Mesendoderm (in vitro differentiated cells): ENCODE measurements at regions not wholly inside any gene's neighbourhood (a gene's known extent, or its start where the extent isn't known, plus 50 kb on each side); places are given as distances from the start of the nearest gene placed in this dataset.

ENCODE experiments used
- DNase-seq: peaks from one replicate; pipeline ENCODE4 v3.0.0; 2013
- H2AK5ac ChIP-seq: 2 replicates; pipeline ENCODE4 v1.6.1; 2013; ENCODE audit warnings: low read length, inconsistent platforms
- H2BK120ac ChIP-seq: 2 replicates; pipeline ENCODE4 v1.6.1; 2013; ENCODE audit warnings: low read depth, mild to moderate bottlenecking, low read length, moderate library complexity, mixed read lengths
- H2BK15ac ChIP-seq: replicated peaks from 2 replicates; pipeline ENCODE4 v1.6.1; 2013; ENCODE audit warnings: low read depth, mild to moderate bottlenecking, moderate library complexity
- H2BK5ac ChIP-seq: 2 replicates; pipeline ENCODE4 v1.6.1; 2013; ENCODE audit warnings: low read length, inconsistent platforms
- H3K18ac ChIP-seq: 2 replicates; pipeline ENCODE4 v1.6.1; 2013; ENCODE audit warnings: mild to moderate bottlenecking, low read length, mixed read lengths
- H3K23ac ChIP-seq: one replicate; pipeline ENCODE4 v1.6.1; 2013; ENCODE audit warnings: low read length
- H3K27ac ChIP-seq: 2 replicates; pipeline ENCODE4 v1.5.1; 2013; ENCODE audit warnings: low read depth, mild to moderate bottlenecking, inconsistent platforms, low read length, moderate library complexity
- H3K27me3 ChIP-seq: 2 replicates; pipeline ENCODE4 v1.6.1; 2013; ENCODE audit warnings: low read length, control low read depth, mild to moderate bottlenecking, inconsistent platforms; ENCODE audit not compliant: insufficient read depth, poor library complexity
- H3K36me3 ChIP-seq: 2 replicates; pipeline ENCODE4 v1.6.1; 2013; ENCODE audit warnings: low read length, inconsistent platforms; ENCODE audit not compliant: control insufficient read depth, insufficient read depth
- H3K4ac ChIP-seq: one replicate; pipeline ENCODE4 v1.6.1; 2013; ENCODE audit warnings: low read depth, mild to moderate bottlenecking, low read length, moderate library complexity
- H3K4me1 ChIP-seq: 2 replicates; pipeline ENCODE4 v1.6.1; 2013; ENCODE audit warnings: low read depth, low read length, inconsistent platforms; ENCODE audit not compliant: control insufficient read depth
- H3K4me2 ChIP-seq: 2 replicates; pipeline ENCODE4 v1.6.1; 2013; ENCODE audit warnings: low read length
- H3K4me3 ChIP-seq: 2 replicates; pipeline ENCODE4 v1.5.1; 2013; ENCODE audit warnings: mild to moderate bottlenecking, low read length
- H3K56ac ChIP-seq: one replicate; pipeline ENCODE4 v1.6.1; 2013; ENCODE audit warnings: low read length
- H3K79me1 ChIP-seq: 2 replicates; pipeline ENCODE4 v1.6.1; 2013; ENCODE audit warnings: low read length, inconsistent platforms
- H3K79me2 ChIP-seq: 2 replicates; pipeline ENCODE4 v1.6.1; 2013; ENCODE audit warnings: mild to moderate bottlenecking, low read length; ENCODE audit not compliant: control insufficient read depth, insufficient read depth
- H3K9ac ChIP-seq: 2 replicates; pipeline ENCODE4 v1.6.1; 2013; ENCODE audit warnings: low read length, inconsistent platforms
- H4K5ac ChIP-seq: one replicate; pipeline ENCODE4 v1.6.1; 2013; ENCODE audit warnings: low read length
- H4K8ac ChIP-seq: one replicate; pipeline ENCODE4 v1.6.1; 2013; ENCODE audit warnings: low read depth, mild to moderate bottlenecking, control low read depth, low read length, moderate library complexity
- WGBS: extraction: QIAGEN DNeasy Blood & Tissue Kit; methylation state at CpG from one replicate; pipeline ENCODE4 v1.1.7; 2013; ENCODE audit warnings: low lambda C conversion rate, missing lambda C conversion rate; ENCODE audit not compliant: insufficient coverage; ENCODE audit errors: extremely low coverage; 5-methylcytosine and 5-hydroxymethylcytosine counted together

GRCh38 chr7:16123117-16123770 lies 298.1 kb downstream of the CRPPA start:
- no peaks in the 10 kb centered on the region for H3K27me3 ChIP-seq

DNA sequence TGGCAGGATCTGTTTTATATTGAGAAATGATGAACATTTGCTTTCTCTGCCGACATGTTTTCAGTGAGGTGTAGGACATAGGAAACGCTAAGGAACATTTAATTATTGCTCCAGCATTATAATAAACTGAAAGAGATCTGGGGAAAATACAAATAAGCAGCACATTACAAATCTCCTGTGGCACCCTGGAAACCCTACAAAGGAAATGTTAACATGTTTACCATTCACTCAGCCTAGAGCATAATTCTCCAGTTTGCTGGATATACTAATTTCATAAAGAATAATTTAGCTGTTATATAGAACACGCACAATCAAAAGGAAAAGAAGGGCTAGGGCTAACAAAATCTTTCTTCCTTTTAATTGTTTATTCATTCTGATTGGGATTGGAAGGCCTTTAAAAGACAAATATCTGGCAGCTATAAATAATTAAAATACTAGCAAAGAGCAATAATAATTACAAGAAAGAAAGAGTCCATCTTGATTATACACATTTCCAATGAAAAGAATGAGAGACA lies 299.4 kb downstream of the CRPPA start:
- Histone ChIP-seq H3K79me2 (no peaks in the 10 kb centered on the region), H3K18ac (no peak overlapping the region), H3K56ac (no peak overlapping the region), H2BK15ac (no peak overlapping the region), H3K9ac (no peak overlapping the region), H3K23ac (no peak overlapping the region), H3K4ac (no peak overlapping the region), H3K4me2 (no peak overlapping the region), H3K4me3 (no peak overlapping the region), H3K4me1 (no peaks in the 10 kb centered on the region), H3K79me1 (no peaks in the 10 kb centered on the region), H4K8ac (no peak overlapping the region), H4K5ac (no peak overlapping the region), H3K36me3 (no peaks in the 10 kb centered on the region), H3K27ac (no peak overlapping the region), H2BK120ac (no peak overlapping the region), H2BK5ac (no peak overlapping the region), H3K27me3 (no peaks in the 10 kb centered on the region), H2AK5ac (no peak overlapping the region)
- WGBS: no CpG with 5 or more reads among the region's 3 CpGs
- DNase-seq: no peak

More at GRCh38 chr7:16123117-16123770, 298.1 kb downstream of the CRPPA start:
- Histone ChIP-seq H2BK120ac (no peak overlapping the region), H3K79me2 (no peaks in the 10 kb centered on the region), H3K18ac (no peak overlapping the region), H3K23ac (no peak overlapping the region), H3K4ac (no peak overlapping the region), H3K79me1 (no peaks in the 10 kb centered on the region), H3K9ac (no peak overlapping the region), H2BK15ac (no peak overlapping the region), H3K4me2 (no peak overlapping the region), H2AK5ac (no peak overlapping the region), H3K4me1 (no peaks in the 10 kb centered on the region), H3K4me3 (no peak overlapping the region), H4K5ac (no peak overlapping the region), H3K56ac (no peak overlapping the region), H4K8ac (no peak overlapping the region), H3K36me3 (no peaks in the 10 kb centered on the region), H2BK5ac (no peak overlapping the region), H3K27ac (no peak overlapping the region)
- no peak for DNase-seq
- no CpG with 5 or more reads among the region's 4 CpGs for WGBS

- Histone ChIP-seq H2BK15ac (no peak overlapping the region), H3K4me3 (no peak overlapping the region), H4K5ac (no peak overlapping the region), H3K4ac (no peak overlapping the region), H3K4me2 (no peak overlapping the region), H2BK5ac (no peak overlapping the region), H3K36me3 (no peaks in the 10 kb centered on the region), H2BK120ac (no peak overlapping the region), H4K8ac (no peak overlapping the region), H2AK5ac (no peak overlapping the region), H3K4me1 (no peaks in the 10 kb centered on the region), H3K23ac (no peak overlapping the region), H3K18ac (no peak overlapping the region), H3K79me2 (no peaks in the 10 kb centered on the region), H3K56ac (no peak overlapping the region), H3K79me1 (no peaks in the 10 kb centered on the region), H3K27me3 (no peaks in the 10 kb centered on the region), H3K27ac (no peak overlapping the region), H3K9ac (no peak overlapping the region)
- DNase-seq: no peak
- no CpG with 5 or more reads among the region's 2 CpGs for WGBS
These were observed 306.0 kb downstream of the CRPPA start for GRCh38 chr7:16115374-16115773.

GRCh38 chr7:16114633-16115032 lies 306.7 kb downstream of the CRPPA start:
- H3K18ac ChIP-seq: no peak overlapping the region
- no peak overlapping the region for H2BK15ac ChIP-seq
- no peaks in the 10 kb centered on the region for H3K27me3 ChIP-seq
- no peaks in the 10 kb centered on the region for H3K4me1 ChIP-seq
- no peak overlapping the region for H3K4ac ChIP-seq
- no peak overlapping the region for H3K4me3 ChIP-seq
- no peak overlapping the region for H2AK5ac ChIP-seq
- no peaks in the 10 kb centered on the region for H3K79me1 ChIP-seq
- H3K4me2 ChIP-seq: no peak overlapping the region
- WGBS: no CpG with 5 or more reads among the region's 1 CpG
- no peak overlapping the region for H2BK5ac ChIP-seq
- no peak overlapping the region for H3K9ac ChIP-seq
- no peaks in the 10 kb centered on the region for H3K79me2 ChIP-seq
- H4K5ac ChIP-seq: no peak overlapping the region
- no peaks in the 10 kb centered on the region for H3K36me3 ChIP-seq
- peak; percentile 37 for DNase-seq
- no peak overlapping the region for H3K27ac ChIP-seq
- no peak overlapping the region for H2BK120ac ChIP-seq
- no peak overlapping the region for H4K8ac ChIP-seq
- no peak overlapping the region for H3K23ac ChIP-seq
- H3K56ac ChIP-seq: no peak overlapping the region

DNA sequence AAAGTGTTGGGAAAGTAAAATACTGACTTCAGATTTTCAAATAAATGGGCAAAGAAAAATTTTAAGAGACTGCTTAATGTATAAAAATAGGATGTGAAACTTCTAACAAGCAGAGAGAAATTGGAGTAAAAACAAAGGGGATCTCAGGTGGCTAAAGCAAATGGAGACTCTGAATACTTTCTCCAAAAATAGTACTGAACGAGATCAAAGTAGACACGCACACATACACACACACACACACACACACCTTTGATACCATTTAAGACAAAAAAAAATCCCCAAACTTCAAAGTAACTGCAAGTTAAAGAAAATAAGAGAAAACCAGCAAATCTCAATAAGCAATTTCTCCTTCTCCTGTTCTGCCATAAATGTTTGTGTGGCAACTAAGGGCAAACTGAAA lies 307.3 kb downstream of the CRPPA start:
- Histone ChIP-seq H4K5ac (no peak overlapping the region), H3K79me2 (no peaks in the 10 kb centered on the region), H4K8ac (no peak overlapping the region), H3K4me3 (no peak overlapping the region), H3K23ac (no peak overlapping the region), H3K4me2 (no peak overlapping the region), H3K36me3 (no peaks in the 10 kb centered on the region), H3K9ac (no peak overlapping the region), H3K27me3 (no peaks in the 10 kb centered on the region), H3K79me1 (no peaks in the 10 kb centered on the region), H3K56ac (no peak overlapping the region), H3K18ac (no peak overlapping the region), H2AK5ac (no peak overlapping the region), H3K4ac (no peak overlapping the region), H3K27ac (no peak overlapping the region), H2BK5ac (no peak overlapping the region), H2BK15ac (no peak overlapping the region), H3K4me1 (no peaks in the 10 kb centered on the region), H2BK120ac (no peak overlapping the region)
- DNase-seq: no peak
- WGBS: no CpG with 5 or more reads among the region's 2 CpGs

DNA sequence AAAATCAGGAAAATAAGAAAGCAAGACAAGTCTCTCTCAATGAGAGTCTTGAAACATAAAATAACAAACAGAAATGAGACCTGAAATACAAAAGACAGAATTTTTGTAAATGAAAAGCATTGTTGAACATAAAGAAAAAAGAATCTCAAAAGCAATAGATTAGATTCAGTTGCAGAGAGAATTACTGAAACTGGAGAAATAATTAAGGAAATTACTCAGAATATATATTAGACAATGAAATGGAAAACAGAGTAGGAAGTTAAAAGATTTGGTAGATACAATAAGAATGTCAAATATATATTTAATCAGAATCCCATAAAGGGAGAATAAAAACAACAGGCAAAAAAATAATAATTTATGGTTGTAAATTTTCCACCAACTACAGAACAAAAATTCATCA lies 308.3 kb downstream of the CRPPA start:
- no peak overlapping the region for H3K4ac ChIP-seq
- H4K5ac ChIP-seq: no peak overlapping the region
- no peak overlapping the region for H3K27ac ChIP-seq
- H3K18ac ChIP-seq: no peak overlapping the region
- no peak overlapping the region for H2BK5ac ChIP-seq
- H3K4me3 ChIP-seq: no peak overlapping the region
- H3K9ac ChIP-seq: no peak overlapping the region
- H3K23ac ChIP-seq: no peak overlapping the region
- no peak overlapping the region for H2BK15ac ChIP-seq
- no peaks in the 10 kb centered on the region for H3K4me1 ChIP-seq
- DNase-seq: no peak
- no peaks in the 10 kb centered on the region for H3K27me3 ChIP-seq
- no peak overlapping the region for H4K8ac ChIP-seq
- H3K79me1 ChIP-seq: no peaks in the 10 kb centered on the region
- no peak overlapping the region for H3K56ac ChIP-seq
- H3K79me2 ChIP-seq: no peaks in the 10 kb centered on the region
- H3K4me2 ChIP-seq: no peak overlapping the region
- no peaks in the 10 kb centered on the region for H3K36me3 ChIP-seq
- no peak overlapping the region for H2AK5ac ChIP-seq
- H2BK120ac ChIP-seq: no peak overlapping the region
